HL-60 (cell line): ENCODE measurements at regions not wholly inside any gene's neighbourhood (a gene's known extent, or its start where the extent isn't known, plus 50 kb on each side); places are given as distances from the start of the nearest gene placed in this dataset.

Source experiments
- DNase-seq, 2 experiments: peaks; one replicate each; pipeline ENCODE4 v3.0.0-alpha.2; 2010 to 2020; ENCODE audit warnings: low read depth in 1 of 2, low spot score in 1 of 2
- H3K27ac ChIP-seq: fragments of 250-450 bp; sonication (Bioruptor Pico); replicated peaks from 2 replicates; pipeline ENCODE4 v1.5.1; 2020; ENCODE audit warnings: mild to moderate bottlenecking, moderate library complexity
- H3K27me3 ChIP-seq: fragments of 250-450 bp; sonication (Bioruptor Pico); 2 replicates; pipeline ENCODE4 v1.5.1; 2021; ENCODE audit warnings: mild to moderate bottlenecking, moderate library complexity; ENCODE audit not compliant: insufficient read depth, poor library complexity, severe bottlenecking
- H3K4me3 ChIP-seq: replicated peaks from 2 replicates; pipeline ENCODE4 v1.5.1; 2011; ENCODE audit warnings: mild to moderate bottlenecking, control low read depth, low read length; ENCODE audit not compliant: insufficient read depth
- GABPA ChIP-seq: IDR thresholded peaks from 2 replicates; pipeline ENCODE4 v1.6.1; 2012; ENCODE audit warnings: low read depth
- POLR2AphosphoS5 ChIP-seq: IDR thresholded peaks from 2 replicates; pipeline ENCODE4 v1.6.1; 2012; ENCODE audit warnings: low read depth
- SPI1 ChIP-seq: IDR thresholded peaks from 2 replicates; pipeline ENCODE4 v1.6.1; 2012; ENCODE audit warnings: low read depth, mild to moderate bottlenecking, borderline replicate concordance
- TF ChIP-seq, protein P1 (sequence below): IDR thresholded peaks from 2 replicates; pipeline ENCODE4 v1.6.1; 2012; ENCODE audit warnings: low read depth; ENCODE audit not compliant: insufficient replicate concordance
- TF ChIP-seq, protein P2 (sequence below): IDR thresholded peaks from one replicate; pipeline ENCODE4 v1.5.1; 2011; ENCODE audit warnings: low read length, control low read depth, inconsistent platforms; ENCODE audit not compliant: insufficient read depth

- no peak for DNase-seq
- H3K4me3 ChIP-seq: no peak overlapping the region
- H3K27ac ChIP-seq: peak overlapping the region; percentile 51
- TF ChIP-seq, protein P1, sequence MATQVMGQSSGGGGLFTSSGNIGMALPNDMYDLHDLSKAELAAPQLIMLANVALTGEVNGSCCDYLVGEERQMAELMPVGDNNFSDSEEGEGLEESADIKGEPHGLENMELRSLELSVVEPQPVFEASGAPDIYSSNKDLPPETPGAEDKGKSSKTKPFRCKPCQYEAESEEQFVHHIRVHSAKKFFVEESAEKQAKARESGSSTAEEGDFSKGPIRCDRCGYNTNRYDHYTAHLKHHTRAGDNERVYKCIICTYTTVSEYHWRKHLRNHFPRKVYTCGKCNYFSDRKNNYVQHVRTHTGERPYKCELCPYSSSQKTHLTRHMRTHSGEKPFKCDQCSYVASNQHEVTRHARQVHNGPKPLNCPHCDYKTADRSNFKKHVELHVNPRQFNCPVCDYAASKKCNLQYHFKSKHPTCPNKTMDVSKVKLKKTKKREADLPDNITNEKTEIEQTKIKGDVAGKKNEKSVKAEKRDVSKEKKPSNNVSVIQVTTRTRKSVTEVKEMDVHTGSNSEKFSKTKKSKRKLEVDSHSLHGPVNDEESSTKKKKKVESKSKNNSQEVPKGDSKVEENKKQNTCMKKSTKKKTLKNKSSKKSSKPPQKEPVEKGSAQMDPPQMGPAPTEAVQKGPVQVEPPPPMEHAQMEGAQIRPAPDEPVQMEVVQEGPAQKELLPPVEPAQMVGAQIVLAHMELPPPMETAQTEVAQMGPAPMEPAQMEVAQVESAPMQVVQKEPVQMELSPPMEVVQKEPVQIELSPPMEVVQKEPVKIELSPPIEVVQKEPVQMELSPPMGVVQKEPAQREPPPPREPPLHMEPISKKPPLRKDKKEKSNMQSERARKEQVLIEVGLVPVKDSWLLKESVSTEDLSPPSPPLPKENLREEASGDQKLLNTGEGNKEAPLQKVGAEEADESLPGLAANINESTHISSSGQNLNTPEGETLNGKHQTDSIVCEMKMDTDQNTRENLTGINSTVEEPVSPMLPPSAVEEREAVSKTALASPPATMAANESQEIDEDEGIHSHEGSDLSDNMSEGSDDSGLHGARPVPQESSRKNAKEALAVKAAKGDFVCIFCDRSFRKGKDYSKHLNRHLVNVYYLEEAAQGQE: no peak
- TF ChIP-seq POLR2AphosphoS5 (no peak), GABPA (no peak), SPI1 (no peak)
- TF ChIP-seq, protein P2, sequence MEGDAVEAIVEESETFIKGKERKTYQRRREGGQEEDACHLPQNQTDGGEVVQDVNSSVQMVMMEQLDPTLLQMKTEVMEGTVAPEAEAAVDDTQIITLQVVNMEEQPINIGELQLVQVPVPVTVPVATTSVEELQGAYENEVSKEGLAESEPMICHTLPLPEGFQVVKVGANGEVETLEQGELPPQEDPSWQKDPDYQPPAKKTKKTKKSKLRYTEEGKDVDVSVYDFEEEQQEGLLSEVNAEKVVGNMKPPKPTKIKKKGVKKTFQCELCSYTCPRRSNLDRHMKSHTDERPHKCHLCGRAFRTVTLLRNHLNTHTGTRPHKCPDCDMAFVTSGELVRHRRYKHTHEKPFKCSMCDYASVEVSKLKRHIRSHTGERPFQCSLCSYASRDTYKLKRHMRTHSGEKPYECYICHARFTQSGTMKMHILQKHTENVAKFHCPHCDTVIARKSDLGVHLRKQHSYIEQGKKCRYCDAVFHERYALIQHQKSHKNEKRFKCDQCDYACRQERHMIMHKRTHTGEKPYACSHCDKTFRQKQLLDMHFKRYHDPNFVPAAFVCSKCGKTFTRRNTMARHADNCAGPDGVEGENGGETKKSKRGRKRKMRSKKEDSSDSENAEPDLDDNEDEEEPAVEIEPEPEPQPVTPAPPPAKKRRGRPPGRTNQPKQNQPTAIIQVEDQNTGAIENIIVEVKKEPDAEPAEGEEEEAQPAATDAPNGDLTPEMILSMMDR: no peak
- no peaks in the 10 kb centered on the region for H3K27me3 ChIP-seq
Measured at GRCh38 chr1:25065321-25065721, 135.2 kb upstream of the RUNX3 start.

GRCh38 chr1:25064465-25065240, 134.6 kb upstream of the RUNX3 start:
- Histone ChIP-seq H3K27ac (no peak overlapping the region), H3K4me3 (no peak overlapping the region), H3K27me3 (no peaks in the 10 kb centered on the region)
- no peak for DNase-seq
- TF ChIP-seq GABPA: no peak
- TF ChIP-seq, protein P1: no peak
- TF ChIP-seq POLR2AphosphoS5: no peak
- TF ChIP-seq SPI1: no peak
- TF ChIP-seq, protein P2: no peak

- Histone ChIP-seq H3K4me3 (no peak overlapping the region), H3K27me3 (no peaks in the 10 kb centered on the region), H3K27ac (peak overlapping the region; percentile 18; the same call in 1 of the 2 replicates)
- TF ChIP-seq, protein P2: no peak
- TF ChIP-seq POLR2AphosphoS5 (no peak), GABPA (no peak), SPI1 (no peak)
- TF ChIP-seq, protein P1: no peak
- no peak for DNase-seq
Measured at GRCh38 chr1:25063591-25064416, 133.7 kb upstream of the RUNX3 start.
